Large intestine (tissue), 3 donors: ENCODE measurements at regions not wholly inside any gene's neighbourhood (a gene's known extent, or its start where the extent isn't known, plus 50 kb on each side); places are given as distances from the start of the nearest gene placed in this dataset.

Source experiments
- DNase-seq, 2 donors: peaks; one replicate each; pipeline versions ENCODE4 v3.0.0 to v3.0.0-alpha.2; 2013
- H3K27ac ChIP-seq: one replicate; pipeline ENCODE4 v1.5.1; 2013; ENCODE audit warnings: low read length
- H3K27me3 ChIP-seq: 2 replicates; pipeline ENCODE4 v1.6.1; 2013; ENCODE audit warnings: low read length; ENCODE audit not compliant: control insufficient read depth, insufficient read depth
- H3K36me3 ChIP-seq: 2 replicates; pipeline ENCODE4 v1.6.1; 2013; ENCODE audit warnings: low read length; ENCODE audit not compliant: control insufficient read depth, insufficient read depth
- H3K4me1 ChIP-seq: one replicate; pipeline ENCODE4 v1.6.1; 2013; ENCODE audit warnings: low read length; ENCODE audit not compliant: control insufficient read depth, insufficient read depth
- H3K4me3 ChIP-seq: one replicate; pipeline ENCODE4 v1.5.1; 2013; ENCODE audit warnings: low read length
- H3K9me3 ChIP-seq: one replicate; pipeline ENCODE4 v1.6.1; 2013; ENCODE audit warnings: mild to moderate bottlenecking, low read depth, low read length, moderate library complexity; ENCODE audit not compliant: control insufficient read depth
- WGBS: methylation state at CpG from one replicate; pipeline ENCODE4 v1.1.5; 2013; ENCODE audit warnings: low lambda C conversion rate; ENCODE audit not compliant: insufficient coverage; 5-methylcytosine and 5-hydroxymethylcytosine counted together

DNA sequence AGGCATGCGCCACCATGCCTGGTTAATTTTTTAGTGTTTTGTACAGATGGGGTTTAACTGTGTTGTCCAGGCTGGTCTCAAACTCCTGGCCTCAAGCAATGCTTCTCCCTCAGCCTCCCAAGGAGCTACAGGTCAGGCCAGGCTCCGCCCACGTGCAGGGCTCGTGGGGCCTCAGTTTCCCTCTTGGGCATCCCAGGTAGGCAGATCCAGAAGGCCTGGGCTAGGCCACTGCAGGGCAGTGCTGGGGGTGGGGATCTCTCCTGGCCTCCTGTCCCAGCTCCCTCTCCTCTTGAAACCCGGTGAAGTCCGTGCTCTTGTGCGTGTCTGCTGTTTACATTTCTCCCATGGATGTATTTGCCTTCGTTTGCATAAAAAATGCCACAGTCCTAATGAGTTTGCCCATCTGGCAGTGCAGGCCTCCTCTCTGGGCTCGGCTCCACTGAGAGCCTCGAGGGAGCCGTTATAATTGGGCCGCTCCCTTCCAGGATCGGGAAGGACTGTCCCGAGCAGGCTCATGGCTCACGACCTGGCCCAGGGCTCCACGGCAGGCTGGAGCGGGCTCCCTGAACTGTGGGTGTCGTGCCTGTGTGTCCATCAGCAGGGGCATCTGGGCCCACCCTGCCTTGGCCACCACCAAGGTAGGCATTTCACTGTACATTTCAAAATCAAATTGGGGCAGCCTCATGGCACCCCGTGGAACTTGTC, 52.6 kb upstream of the RUFY1 start:
- Histone ChIP-seq H3K4me1 (no peaks in the 10 kb centered on the region), H3K27me3 (no peaks in the 10 kb centered on the region), H3K27ac (no peak overlapping the region), H3K36me3 (no peaks in the 10 kb centered on the region), H3K9me3 (no peaks in the 10 kb centered on the region), H3K4me3 (no peak overlapping the region)
- DNase-seq: no peak
- no CpG with 5 or more reads among the region's 19 CpGs for WGBS

DNA sequence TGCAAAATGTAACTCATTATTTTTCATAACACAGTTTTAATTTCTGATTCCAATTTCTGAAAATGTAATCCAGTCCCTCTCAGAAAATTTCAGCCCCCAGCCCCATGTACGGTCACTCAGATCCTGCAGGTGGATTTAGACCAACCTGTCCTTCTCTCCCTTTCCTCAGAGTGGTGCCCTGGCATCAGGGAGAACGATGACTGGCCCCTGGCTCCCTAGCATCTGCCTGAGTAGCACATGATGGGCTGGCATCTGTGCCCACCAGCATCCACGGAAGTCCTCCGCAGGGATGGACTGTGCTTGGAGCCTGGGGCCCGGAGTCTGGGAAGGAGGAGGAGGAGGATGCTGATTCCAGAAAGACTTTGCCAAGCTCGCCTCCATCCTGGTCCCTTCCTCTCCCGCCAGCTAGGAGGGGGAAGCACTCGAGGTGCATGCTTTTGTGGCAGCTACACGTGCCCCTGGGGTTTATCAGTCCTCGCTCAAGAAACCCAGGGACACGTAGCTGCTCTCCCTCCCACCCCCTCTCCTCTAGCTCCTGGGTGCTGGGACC, 54.4 kb upstream of the RUFY1 start:
- H3K9me3 ChIP-seq: no peaks in the 10 kb centered on the region
- no peak overlapping the region for H3K4me3 ChIP-seq
- no peaks in the 10 kb centered on the region for H3K27me3 ChIP-seq
- no peaks in the 10 kb centered on the region for H3K36me3 ChIP-seq
- DNase-seq: no peak
- no CpG with 5 or more reads among the region's 11 CpGs for WGBS
- H3K27ac ChIP-seq: no peak overlapping the region
- no peaks in the 10 kb centered on the region for H3K4me1 ChIP-seq

DNA sequence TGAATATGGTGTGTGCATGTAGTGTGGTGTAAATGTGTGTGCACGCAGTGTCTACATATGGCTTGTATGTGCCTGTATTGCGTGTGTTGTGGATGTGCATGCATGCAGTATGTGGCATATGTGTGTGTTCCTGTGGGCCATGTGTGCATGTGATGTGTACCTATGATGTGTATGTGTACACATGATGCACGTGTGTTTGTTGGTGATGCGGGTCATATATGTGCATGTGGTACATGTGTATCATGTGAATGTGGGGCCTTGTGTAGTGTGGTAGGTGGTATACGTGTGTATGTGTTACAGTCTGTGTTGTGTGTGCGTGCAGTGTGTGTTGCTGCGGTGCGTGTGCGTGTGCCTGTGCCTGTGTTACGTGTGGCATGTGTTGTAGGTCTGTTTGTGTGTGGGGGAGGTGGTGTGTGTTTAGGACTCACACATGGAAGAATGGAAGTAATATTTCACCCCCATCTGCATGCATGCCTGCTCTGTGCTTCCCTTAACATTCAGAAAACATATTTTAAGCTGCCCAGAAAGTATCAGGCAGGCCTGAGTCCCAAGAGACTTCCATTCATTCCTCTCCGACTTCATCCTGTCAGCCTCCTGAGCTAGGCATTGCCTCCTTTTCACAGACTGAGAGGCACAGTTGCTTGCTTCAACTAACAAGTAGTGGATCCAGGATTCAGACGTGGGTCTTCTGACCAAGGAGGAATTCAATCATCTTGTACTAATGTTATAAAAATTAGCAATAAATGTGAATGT, 55.4 kb upstream of the RUFY1 start:
- no peak for DNase-seq
- Histone ChIP-seq H3K4me1 (no peaks in the 10 kb centered on the region), H3K27ac (no peak overlapping the region), H3K27me3 (no peaks in the 10 kb centered on the region), H3K4me3 (no peak overlapping the region), H3K36me3 (no peaks in the 10 kb centered on the region), H3K9me3 (no peaks in the 10 kb centered on the region)
- WGBS: no CpG with 5 or more reads among the region's 12 CpGs

DNA sequence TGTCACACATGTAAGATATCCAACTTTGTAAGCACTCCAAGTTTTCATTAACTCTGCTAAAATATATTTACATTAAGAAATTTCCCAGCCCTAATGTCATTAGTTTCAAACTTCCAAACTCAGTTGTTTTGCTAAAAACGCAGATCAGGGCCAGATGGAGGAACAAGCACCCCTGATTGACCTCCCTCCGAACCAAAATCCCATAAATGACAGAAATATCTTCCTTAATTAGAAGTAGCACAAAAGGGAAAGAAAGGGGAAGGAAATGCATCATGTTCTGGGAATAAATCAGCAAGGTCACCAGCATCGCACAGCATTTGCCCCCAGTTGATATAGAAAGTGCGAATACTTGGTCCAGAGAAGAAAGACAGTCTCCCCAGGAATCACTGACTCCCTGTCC, 61.4 kb upstream of the RUFY1 start:
- Histone ChIP-seq H3K36me3 (no peaks in the 10 kb centered on the region), H3K9me3 (no peaks in the 10 kb centered on the region), H3K4me1 (no peaks in the 10 kb centered on the region), H3K27ac (no peak overlapping the region), H3K27me3 (no peaks in the 10 kb centered on the region), H3K4me3 (no peak overlapping the region)
- DNase-seq: peak in 1 of 2 donors; percentile 13
- no CpG with 5 or more reads among the region's 4 CpGs for WGBS

DNA sequence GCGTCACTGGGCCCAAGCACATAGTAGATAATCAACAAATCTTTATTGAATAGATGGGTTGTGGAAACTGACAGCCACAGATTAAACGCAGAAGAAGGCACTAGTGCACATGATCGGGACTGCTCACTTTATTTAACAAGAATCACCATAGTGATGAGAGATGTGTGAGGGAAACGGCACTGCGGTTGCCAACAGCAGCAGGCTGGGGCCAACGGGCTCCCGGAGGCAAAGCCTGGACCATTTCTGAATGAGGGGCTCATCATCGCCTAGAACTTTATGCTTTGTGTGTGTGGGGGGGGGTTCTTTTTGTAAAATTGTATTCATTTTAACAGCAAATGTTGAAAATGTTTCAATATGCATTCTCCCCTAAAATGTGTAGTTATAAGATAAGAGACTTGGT, 61.9 kb upstream of the RUFY1 start:
- no peaks in the 10 kb centered on the region for H3K4me1 ChIP-seq
- H3K4me3 ChIP-seq: no peak overlapping the region
- no peak overlapping the region for H3K27ac ChIP-seq
- no peaks in the 10 kb centered on the region for H3K9me3 ChIP-seq
- WGBS: no CpG with 5 or more reads among the region's 8 CpGs
- H3K27me3 ChIP-seq: no peaks in the 10 kb centered on the region
- H3K36me3 ChIP-seq: no peaks in the 10 kb centered on the region
- peak in 1 of 2 donors; percentile 22 for DNase-seq

DNA sequence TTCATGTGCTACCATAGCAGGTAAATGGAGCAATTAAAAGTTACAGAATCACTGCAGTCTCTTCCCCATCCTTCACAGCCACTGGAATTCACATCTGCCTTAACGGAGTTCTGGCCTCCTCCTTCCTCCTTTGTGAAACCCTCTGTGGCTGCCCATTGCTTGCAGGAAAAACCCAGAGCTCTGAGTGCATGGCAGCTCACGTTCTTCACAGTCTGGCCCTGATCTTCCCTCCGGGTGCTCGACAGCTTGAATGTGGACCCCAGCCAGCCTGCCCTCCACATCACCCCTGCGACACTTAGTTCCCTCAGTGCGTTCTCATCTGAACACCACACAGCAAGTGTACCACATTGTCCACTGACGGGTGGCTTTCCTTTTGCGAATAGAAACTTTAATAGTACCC, 63.2 kb upstream of the RUFY1 start:
- Histone ChIP-seq H3K4me3 (no peak overlapping the region), H3K27me3 (no peaks in the 10 kb centered on the region), H3K4me1 (no peaks in the 10 kb centered on the region), H3K36me3 (no peaks in the 10 kb centered on the region), H3K27ac (no peak overlapping the region), H3K9me3 (no peaks in the 10 kb centered on the region)
- no peak for DNase-seq
- WGBS: no CpG with 5 or more reads among the region's 8 CpGs

DNA sequence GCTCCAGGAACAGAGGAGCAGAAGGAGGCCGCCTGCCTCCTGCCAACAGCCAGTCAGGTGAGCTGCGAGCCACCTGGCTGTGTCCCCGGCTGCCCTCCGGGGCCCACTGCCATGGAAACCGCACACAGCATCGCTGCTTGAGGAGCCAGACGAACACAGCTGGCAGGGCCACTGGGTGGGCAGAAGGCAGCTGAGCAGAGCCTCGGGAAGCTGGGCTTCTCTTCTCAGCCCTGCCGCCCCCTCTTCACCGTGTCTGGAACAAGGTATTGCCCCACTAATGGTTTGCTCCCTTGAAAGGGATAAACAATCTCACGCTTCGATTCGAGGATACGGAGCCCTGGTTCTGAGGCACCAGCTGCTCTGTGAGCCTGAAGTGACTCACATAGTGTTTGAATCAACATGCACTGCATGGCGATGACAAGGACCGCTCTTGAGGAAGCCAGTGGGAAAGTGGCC, 63.7 kb upstream of the RUFY1 start:
- Histone ChIP-seq H3K4me1 (no peaks in the 10 kb centered on the region), H3K27ac (no peak overlapping the region), H3K9me3 (no peaks in the 10 kb centered on the region), H3K36me3 (no peaks in the 10 kb centered on the region), H3K4me3 (no peak overlapping the region), H3K27me3 (no peaks in the 10 kb centered on the region)
- no CpG with 5 or more reads among the region's 16 CpGs for WGBS
- no peak for DNase-seq

DNA sequence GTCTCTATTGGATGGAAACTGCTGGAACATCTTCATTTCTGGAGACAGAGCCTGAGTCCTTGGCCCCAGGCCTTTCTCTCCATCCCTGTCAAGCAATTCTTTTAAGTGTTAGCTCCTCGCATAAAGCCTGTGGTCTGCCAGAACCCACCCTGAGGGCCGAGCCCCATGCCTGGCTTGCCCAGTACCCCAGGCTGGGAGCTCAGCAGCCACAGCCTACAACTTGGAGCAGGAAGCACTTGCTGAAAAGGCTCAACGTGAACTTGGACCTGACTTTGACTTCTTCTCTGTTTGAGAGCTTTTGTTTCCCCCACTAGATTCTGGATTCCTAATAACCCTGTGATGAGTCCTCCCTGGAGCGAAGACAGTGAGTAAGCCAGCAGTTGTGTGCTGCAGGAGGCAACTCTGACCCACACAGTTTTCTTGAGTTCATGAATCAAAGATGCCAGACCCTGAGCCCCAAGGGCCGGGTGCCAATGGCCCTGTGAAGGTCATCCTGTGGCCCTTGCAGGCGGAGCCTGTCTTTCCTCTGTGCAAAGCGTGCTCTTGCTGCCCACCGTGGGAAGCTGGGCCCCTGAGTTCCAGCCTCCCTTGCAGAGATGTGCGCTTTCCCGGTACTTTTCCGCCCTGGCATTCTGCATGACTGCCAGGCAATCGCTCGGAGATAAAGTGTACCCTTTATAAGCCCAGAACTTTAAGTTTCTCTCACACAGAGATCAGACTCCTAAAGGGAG, 64.3 kb upstream of the RUFY1 start:
- Histone ChIP-seq H3K4me1 (no peaks in the 10 kb centered on the region), H3K9me3 (no peaks in the 10 kb centered on the region), H3K36me3 (no peaks in the 10 kb centered on the region), H3K27me3 (no peaks in the 10 kb centered on the region), H3K4me3 (no peak overlapping the region), H3K27ac (no peak overlapping the region)
- whole genome bisulfite sequencing: no CpG with 5 or more reads among the region's 13 CpGs
- no peak for DNase-seq

DNA sequence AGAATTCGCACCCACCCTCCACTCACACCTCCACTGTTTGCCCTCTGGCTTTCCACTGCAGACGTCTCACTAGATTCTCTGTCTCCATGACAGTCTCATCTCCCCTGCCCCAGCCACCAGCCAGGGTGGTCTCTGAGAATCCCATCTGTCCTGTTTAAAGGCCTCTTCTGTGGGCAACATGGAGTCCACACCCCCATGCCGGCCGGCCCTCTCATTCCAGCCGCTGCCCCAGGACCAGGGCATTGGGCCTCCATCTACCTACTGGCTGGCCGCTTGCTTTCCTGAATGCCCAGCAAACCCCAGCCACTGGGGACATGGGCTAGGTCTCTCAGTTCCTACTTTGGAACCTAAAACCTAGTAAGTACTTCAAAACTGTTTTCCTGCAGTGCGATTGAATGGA, 65.6 kb upstream of the RUFY1 start:
- Histone ChIP-seq H3K9me3 (no peaks in the 10 kb centered on the region), H3K36me3 (no peaks in the 10 kb centered on the region), H3K27ac (no peak overlapping the region), H3K4me1 (no peaks in the 10 kb centered on the region), H3K4me3 (no peak overlapping the region), H3K27me3 (no peaks in the 10 kb centered on the region)
- WGBS: no CpG with 5 or more reads among the region's 7 CpGs
- DNase-seq: no peak

DNA sequence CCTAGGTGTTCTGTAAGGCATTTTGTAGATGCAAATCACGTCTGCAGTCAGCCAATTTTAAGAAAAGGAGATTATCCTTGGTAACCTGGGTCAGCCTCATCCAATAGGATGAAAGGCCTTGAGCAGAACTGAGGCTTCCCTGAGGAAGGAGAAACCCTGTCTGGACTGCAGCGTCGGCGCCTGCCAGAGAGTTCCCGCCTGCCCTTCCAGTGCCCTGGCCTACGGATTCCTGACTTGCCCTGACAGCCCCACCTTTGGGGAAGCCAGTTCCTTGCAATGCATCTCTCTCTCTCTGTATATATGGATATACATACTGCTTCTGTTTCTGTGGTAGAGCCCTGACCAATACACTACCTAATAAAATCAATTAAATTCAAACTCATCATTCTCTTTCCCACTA, 66.2 kb upstream of the RUFY1 start:
- DNase-seq: no peak
- no peaks in the 10 kb centered on the region for H3K27me3 ChIP-seq
- no peak overlapping the region for H3K4me3 ChIP-seq
- no peak overlapping the region for H3K27ac ChIP-seq
- WGBS: no CpG with 5 or more reads among the region's 6 CpGs
- no peaks in the 10 kb centered on the region for H3K4me1 ChIP-seq
- H3K9me3 ChIP-seq: no peaks in the 10 kb centered on the region
- no peaks in the 10 kb centered on the region for H3K36me3 ChIP-seq
